Suppressor macrophage treated with lipopolysaccharide for 4 hours (primary cell): ENCODE measurements at regions not wholly inside any gene's neighbourhood (a gene's known extent, or its start where the extent isn't known, plus 50 kb on each side); places are given as distances from the start of the nearest gene placed in this dataset.

ENCODE experiments used
- DNase-seq: peaks from one replicate; pipeline ENCODE4 v3.0.0-alpha.2; 2020

DNA sequence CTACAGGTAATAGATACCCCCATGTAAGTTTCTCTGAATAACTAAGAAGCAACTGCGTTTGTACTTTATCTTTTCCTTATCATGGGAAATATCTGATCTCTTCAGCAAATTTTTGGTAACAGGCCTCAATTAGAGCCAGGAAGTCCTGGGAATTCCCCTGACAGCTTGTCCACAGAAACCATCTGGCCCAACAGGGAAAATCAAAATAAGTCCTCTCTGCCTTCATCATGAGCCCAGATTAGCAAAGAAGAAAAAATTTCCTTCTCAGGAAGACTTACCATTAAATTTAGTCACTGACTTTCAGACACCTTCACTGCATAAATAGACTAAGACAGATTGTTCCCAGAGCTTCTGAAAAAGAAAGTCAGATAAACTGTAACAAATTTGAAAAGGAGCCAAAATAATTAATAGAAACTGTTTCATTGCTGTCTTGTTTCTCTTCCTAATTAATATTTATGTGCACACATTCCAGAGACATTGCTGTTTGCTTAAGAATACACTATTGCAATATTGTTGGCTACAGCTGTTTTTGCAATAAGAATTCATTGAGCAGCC, 278.1 kb upstream of the FAT3 start:
- no peak for DNase-seq

- no peak for DNase-seq
Observed at GRCh38 chr11:91935120-91935519, 289.5 kb upstream of the FAT3 start.

DNA sequence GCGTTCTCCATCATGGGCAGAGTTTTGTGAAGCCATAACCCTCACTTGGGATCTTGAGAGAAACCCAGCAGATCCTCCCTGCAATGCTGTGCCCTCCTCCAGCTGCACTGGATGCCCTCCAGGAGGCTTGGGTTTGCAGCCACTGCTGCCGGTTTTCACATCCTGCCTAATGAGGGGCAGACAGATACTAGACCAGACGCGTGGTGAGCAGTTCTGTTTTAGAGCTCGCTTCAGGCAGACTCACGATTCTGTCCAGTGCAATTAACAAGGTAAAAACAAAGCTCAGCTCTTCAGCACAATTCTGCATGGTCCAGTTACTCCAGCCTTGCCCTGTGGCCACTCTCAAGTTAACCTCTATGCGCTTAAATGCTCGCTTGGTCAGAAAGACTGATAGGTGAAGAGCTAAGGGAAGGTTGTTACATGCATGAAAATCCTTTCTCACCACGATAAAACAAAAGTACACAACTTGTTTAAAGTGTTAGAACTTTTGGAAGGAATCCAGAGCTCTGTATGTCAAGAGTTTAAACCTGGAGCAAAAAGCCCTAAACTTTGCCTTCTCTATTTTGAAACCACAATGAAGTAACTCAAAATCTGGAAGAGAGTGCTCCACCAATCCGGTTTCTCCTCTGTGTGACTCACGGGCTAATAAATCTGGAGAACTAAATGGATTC, 292.3 kb upstream of the FAT3 start:
- no peak for DNase-seq

DNA sequence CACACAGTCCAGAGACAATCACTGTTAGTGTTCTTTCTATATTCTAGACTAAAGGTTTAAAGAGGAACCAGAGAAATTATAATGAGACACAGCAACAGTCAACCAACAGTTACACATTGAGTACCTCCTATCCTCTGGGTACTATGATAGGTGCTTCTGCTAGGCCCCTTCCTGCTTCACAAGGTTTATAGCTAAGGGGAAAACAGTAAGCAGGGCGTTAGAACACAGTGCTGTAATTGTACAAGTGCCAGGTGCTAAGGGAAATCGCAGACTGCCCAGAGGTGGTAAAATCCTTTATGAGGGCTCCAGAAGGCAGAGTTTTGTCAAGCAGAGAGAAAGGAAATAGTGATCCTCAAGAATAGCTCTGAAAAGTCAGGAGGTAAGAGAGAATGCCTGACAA, 297.2 kb upstream of the FAT3 start:
- no peak for DNase-seq

DNA sequence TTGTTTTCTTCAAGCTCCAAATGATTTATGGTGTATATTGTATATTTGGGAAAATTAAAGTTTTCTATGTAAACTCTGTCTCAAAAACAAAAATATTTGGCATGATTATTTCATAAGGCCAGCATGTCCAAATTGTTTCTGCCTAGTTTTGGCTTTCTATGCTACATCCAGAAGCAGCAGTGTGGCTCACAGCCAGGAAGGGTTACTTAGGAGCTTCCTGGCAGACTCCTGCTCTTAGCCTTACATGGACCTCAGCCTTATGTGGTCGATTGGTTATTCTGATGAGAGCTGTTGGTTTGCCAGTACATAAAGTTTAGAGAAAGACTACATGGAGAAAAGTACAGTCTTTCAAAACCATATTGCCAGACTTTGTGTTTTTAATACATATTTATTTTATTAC, 297.7 kb upstream of the FAT3 start:
- DNase-seq = no peak

DNA sequence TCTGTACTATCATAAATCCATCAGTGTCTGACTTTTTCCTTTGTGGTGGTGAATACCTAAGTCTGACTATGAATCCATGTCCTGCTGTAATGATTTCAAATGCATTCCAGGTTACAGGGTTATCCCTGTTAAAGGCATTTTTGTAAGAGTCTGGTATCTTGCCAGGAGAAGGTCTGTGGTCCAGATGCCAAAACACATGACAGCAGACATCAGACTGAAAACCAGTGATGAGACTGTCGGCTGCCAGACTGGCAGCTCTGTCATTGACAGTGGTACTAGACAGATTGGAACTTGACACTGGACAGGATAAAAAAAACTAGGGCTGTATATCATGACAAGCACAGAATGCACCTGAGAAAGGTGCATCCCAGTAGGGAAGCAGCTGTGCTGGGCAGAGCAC, 301.8 kb upstream of the FAT3 start:
- DNase-seq = no peak

DNA sequence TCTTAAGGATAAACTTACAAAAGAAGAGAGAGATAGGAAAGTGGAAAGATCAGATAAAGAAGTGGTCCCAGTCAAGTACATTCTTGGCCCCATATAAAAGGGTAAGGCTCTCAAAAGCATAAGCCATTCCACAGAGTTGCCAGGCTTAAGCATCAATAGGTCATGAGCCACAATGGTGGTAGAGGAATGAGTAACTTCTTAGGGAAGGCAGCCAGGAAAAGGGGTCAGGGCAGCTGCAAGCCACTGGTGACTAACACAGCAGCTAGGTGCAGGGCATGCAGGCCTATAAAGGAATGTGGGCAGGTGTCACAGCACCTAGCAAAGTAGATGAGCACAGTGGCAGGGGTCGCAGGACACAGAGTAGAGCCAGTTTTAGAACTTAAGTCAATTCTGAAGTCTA, 302.6 kb upstream of the FAT3 start:
- no peak for DNase-seq

DNA sequence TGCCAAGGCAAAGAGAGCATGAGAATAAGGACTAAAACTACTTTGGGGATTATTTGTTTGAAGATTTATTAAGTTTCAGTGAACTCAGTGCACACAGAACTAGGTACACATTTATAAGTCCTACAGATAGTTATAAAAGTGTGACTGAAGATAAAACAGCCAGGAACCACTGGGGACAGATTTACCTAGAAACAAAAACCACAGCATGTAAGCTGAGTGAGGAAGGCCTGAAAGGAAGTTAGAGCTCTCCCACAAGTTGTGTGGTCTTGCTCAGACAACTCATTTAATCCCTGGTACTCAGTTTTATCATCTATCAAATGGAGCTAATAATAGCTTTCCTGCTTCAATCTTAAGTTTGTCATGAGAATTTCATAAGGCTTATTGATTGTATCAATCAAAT, 311.2 kb upstream of the FAT3 start:
- no peak for DNase-seq

DNA sequence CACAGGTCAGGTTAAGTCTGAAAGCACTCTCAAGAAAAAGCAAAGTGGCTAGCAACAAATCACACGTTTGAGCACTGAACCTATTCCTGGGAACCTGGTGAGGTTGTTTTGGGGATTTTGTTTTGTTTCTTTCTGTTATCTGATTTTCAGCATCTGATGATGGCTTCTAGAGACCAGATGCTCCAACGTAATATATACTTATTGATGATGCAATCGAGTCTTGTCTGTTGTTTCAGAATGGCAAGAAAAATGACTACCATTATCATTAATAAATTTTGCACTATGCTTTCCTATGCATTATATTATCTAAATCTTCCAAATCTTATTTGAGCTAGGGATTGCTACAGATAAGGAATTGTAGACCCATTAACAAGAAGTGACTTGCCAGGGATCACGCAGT, 312.3 kb upstream of the FAT3 start:
- DNase-seq = no peak

DNA sequence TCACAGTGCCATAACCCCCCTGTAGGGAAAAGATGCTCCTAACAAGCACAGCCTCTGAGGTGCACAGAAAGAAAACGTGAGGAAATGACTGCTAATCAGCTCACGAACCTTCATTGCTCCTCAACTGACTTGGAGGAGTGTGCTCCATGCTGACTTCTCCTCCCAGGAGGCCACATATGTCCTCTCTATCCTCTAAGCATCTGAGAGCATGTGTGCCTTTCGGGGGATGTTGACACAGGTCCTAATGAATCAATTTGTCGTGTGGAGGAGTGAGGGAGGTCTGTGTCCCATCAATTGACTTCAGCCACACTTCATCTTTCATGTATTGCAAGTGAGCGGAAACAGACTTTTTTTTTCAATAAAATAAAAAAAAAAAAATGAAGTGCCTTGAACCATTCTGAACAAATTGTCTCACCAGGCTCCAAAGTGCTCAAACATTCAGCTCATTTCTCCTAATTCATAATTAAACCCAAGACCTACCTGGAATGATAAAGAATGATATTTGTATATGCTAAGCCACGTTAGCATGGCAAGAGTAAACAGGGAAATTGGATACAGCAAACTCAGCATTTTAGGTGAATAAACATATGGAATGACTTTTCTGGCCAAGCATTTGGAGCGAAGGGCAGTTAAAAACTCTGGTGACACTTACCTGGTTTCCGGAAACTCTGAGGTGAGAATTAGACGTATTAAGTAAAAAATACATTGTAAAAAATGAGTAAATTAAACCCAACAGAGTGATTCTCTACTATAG, 317.6 kb upstream of the FAT3 start:
- DNase-seq = no peak

DNA sequence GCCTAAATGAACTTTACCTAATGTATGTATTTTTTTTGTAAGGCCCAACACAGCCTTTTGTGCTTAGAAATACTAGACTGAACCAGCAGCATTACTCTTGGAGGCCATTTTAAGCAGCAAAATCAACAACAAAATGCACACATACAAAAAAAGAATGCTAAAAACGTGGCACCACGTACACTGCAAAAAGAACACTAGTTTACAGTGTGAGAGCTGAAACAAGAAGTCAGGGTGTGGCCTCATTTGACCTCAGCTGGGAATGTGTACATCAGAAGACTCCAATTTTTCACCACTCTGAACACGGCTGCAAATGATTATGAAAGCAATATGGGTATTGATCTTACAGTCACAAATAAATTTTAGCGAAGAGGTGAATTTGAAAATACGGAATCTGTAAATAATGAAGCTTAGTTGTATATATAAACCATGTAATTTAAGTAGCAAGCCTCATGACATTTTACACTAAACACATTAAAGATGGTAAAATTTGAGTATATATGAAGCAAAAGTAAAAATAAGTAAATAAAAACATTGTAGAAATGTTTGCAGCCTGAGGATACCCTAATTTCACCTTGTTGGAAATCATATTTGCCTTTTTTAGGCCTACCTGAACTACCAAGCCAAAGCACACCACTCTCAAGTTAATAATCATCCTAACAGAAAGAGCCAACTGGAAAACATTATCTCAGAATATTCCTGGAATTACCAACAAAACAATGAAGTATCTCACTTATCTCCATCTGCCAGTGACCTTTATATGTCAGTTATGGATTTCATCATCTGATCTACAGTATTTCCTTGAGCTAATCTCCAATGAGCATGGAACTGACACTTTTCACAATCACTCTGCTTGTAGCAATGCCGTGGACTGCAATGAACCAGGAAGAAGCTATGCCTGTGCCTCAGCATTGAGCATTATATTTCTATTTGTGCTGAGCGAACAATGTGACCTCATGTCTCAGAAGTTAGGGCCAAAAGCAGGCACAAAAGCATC, 319.5 kb upstream of the FAT3 start:
- DNase-seq = no peak

DNA sequence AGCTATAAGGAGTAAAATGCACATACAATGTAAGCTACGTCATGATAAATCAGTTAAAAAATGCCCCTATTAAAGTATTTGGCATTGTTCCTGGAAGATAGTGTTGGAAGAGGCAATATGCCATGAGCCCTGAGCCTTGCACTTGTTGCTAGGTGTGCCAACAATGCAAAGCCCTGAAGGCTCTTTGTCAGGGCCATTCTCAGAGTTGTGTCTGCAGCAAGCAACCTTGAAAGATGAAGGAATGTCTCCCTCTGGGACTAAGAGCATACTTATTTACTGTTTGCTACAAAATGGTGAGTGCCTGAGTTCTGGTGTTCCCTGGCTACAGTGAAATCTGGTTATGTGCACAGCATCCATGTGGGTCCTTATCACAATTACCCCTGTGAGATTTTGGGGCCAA, 322.3 kb upstream of the FAT3 start:
- no peak for DNase-seq

DNA sequence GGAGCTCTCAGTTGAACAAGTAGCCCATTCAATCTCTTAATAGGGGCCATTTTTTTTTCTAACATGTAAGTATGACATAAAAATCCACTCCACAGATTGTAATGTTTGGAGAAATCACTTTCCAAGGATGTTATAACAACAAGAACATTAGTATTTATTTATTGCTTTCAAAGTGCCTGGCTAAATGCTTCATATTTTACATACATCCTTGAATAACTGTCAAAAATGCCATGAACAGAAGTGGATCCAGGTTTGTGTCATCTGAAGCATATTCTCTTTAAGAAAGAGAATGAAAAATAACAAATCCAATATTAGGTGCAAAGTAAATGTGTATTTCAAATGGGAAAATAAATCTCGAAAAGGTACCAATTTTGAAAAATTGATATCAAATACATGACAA, 344.0 kb upstream of the FAT3 start:
- DNase-seq = no peak

DNA sequence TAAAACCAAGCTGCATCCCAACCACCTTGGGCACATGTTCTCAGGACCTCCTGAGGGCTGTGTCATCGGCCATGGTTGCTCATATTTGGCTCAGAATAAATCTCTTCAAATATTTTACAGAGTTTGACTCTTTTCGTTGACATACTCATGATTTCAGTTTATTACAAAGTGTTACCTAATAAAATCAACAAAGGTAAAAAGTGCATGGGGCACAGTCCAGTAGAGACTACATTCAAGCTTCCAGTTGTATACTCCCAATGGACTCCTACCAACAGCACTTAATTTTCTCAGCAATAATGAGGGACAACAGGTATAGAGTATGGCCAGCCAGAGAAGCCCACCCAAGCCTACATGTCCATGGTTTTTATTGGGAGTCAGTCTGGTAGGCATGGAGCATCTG, 347.9 kb upstream of the FAT3 start:
- DNase-seq = no peak

DNA sequence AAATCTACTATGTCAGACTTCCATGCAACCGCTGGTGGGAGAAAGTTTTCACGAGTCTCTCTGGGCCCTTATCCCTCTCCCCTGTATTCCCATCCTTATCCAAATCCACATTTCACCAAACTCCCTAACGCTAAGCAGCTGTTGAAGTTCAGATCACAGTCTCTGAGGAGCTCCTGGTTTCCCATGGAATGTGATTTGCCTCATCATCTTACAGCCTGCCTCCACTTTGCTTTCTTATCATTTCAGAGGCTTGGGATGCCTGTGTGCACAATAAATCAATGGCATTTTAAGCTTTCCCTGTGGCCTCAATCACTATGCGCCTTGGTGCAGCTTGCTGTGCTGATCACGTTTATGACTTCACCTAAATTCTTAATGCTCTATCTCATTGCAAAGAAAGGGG, 352.4 kb upstream of the FAT3 start:
- no peak for DNase-seq

DNA sequence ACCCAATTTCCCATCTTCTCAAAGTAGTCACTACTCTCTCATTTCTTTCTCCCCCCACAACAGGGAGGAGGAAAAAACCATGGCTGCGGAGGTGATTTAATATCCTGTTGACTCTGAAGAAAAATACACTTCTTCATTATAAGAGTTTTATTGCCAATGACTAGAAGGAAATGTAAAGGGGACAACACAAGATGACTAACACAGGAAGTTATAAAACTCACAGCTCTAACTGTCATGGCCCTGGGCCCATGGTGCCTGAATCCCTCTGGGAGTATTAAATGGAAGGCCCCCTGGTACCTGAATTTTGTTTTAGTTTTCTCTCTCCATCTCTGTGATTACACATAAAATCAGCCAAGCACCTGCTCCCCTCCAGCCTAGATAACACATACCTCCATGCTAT, 352.8 kb upstream of the FAT3 start:
- DNase-seq = no peak

GRCh38 chr11:91871048-91871447, 353.6 kb upstream of the FAT3 start:
- no peak for DNase-seq

DNA sequence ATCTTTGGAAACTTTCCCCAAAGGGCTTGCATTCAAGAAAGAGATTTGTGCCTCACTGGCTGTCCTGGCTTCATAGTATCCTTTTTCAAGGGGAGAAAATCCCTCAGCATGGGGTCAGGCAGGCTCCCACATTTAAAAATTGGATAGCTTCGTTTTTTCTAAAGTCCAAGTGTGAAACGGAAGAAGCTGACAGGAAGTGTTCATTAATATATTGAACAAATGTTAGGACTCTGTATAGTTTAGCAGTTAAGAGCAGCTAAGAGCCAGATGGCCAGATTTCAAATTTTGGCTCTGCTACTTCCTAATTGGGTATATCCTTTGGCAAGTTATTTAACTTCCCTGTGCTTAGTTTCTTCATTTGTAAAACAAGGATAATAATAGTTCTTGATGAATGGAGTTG, 354.9 kb upstream of the FAT3 start:
- DNase-seq = no peak

- no peak for DNase-seq
Observed at GRCh38 chr11:91866642-91867041, 358.0 kb upstream of the FAT3 start.

GRCh38 chr11:91860661-91861060, 364.0 kb upstream of the FAT3 start:
- no peak for DNase-seq

GRCh38 chr11:91859666-91860065, 365.0 kb upstream of the FAT3 start:
- no peak for DNase-seq

- DNase-seq = no peak
Observed at GRCh38 chr11:91857179-91857578, 367.4 kb upstream of the FAT3 start.

DNA sequence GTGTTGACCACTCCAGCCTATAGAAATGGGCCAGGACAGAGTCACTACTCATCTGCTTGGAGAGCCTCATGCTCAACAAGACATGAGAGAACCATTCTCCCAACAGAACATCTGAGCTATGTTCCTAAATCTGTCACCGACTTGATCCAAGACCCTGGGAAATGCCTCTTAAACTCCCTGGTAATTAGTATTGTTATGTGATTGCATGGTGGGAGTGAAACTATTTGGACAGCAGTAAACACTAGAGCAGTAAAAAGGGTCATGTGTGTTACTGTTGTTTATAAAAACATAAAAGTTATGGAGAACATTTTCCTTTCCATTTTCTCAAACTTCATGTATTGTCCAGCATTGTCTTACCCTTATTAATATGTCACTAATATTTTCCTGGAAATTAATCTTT, 369.8 kb upstream of the FAT3 start:
- no peak for DNase-seq
